IMR-90 (cell line): ENCODE measurements at regions not wholly inside any gene's neighbourhood (a gene's known extent, or its start where the extent isn't known, plus 50 kb on each side); places are given as distances from the start of the nearest gene placed in this dataset.

Source experiments
- ATAC-seq: fragments of 200-7000 bp; cut with Tn5 transposase; 2 replicates; pipeline ENCODE4 v1.9.1; 2020; ENCODE audit warnings: low read depth, mild to moderate bottlenecking, moderate library complexity
- BruUV-seq: library from RNA; stranded (reverse); fragments of 400-500 nt; replicated peaks from 2 replicates; lab custom pipeline; 2021; lab: Mats Ljungman, UMichigan
- CTCF ChIA-PET: fragments of 300-600 bp; formaldehyde crosslinking; extraction: SDS; loops from one replicate; lab custom pipeline; 2021; ENCODE audit warnings: antibody characterized with exemption; lab: Yijun Ruan, JAX
- POLR2A ChIA-PET: fragments of 300-600 bp; sonication (Branson Sonifier 250); formaldehyde crosslinking; loops from one replicate; lab custom pipeline; 2022; ENCODE audit warnings: antibody characterized with exemption; ENCODE audit not compliant: unreplicated experiment; lab: Charles Lee
- DNase-seq: peaks from one replicate; pipeline ENCODE4 v3.0.0; 2013
- H2AFZ ChIP-seq: replicated peaks from 2 replicates; pipeline ENCODE3; 2013; ENCODE audit warnings: low read length, mild to moderate bottlenecking; ENCODE audit not compliant: poor library complexity
- H2AK5ac ChIP-seq: 2 replicates; pipeline ENCODE4 v1.6.1; 2013; ENCODE audit warnings: low read depth, low read length, inconsistent platforms
- H2AK9ac ChIP-seq: replicated peaks from 2 replicates; pipeline ENCODE3; 2013; ENCODE audit warnings: mild to moderate bottlenecking, low read depth, low read length, moderate library complexity; ENCODE audit not compliant: poor library complexity
- H2BK120ac ChIP-seq: 2 replicates; pipeline ENCODE4 v1.6.1; 2013; ENCODE audit warnings: low read depth, low read length, inconsistent platforms
- H2BK15ac ChIP-seq: 3 replicates; pipeline ENCODE4 v1.6.1; 2013; ENCODE audit warnings: low read depth, low read length, inconsistent platforms
- H2BK20ac ChIP-seq: 2 replicates; pipeline ENCODE4 v1.6.1; 2013; ENCODE audit warnings: low read depth, mild to moderate bottlenecking, inconsistent platforms, low read length, moderate library complexity
- H2BK5ac ChIP-seq: 2 replicates; pipeline ENCODE4 v1.6.1; 2013; ENCODE audit warnings: mild to moderate bottlenecking, low read depth, low read length, inconsistent platforms; ENCODE audit not compliant: poor library complexity, severe bottlenecking
- H3K14ac ChIP-seq: replicated peaks from 2 replicates; pipeline ENCODE4 v1.6.1; 2013; ENCODE audit warnings: low read depth, low read length, inconsistent platforms
- H3K18ac ChIP-seq: 2 replicates; pipeline ENCODE4 v1.6.1; 2013; ENCODE audit warnings: low read depth, low read length, control low read depth
- H3K23ac ChIP-seq: 2 replicates; pipeline ENCODE4 v1.6.1; 2013; ENCODE audit warnings: low read depth, low read length, inconsistent platforms
- H3K27ac ChIP-seq: 2 replicates; pipeline ENCODE4 v1.5.1; 2013; ENCODE audit warnings: mild to moderate bottlenecking, control low read depth, low read length; ENCODE audit not compliant: insufficient read depth
- H3K27me3 ChIP-seq: 2 replicates; pipeline ENCODE4 v1.6.1; 2013; ENCODE audit warnings: low read length; ENCODE audit not compliant: control insufficient read depth, insufficient read depth
- H3K36me3 ChIP-seq: 2 replicates; pipeline ENCODE4 v1.6.1; 2013; ENCODE audit warnings: low read length, mixed read lengths; ENCODE audit not compliant: control insufficient read depth, insufficient read depth
- H3K4ac ChIP-seq: 2 replicates; pipeline ENCODE4 v1.6.1; 2013; ENCODE audit warnings: low read depth, low read length, inconsistent platforms
- H3K4me1 ChIP-seq: 2 replicates; pipeline ENCODE4 v1.6.1; 2013; ENCODE audit warnings: low read length, mixed read lengths; ENCODE audit not compliant: control insufficient read depth, insufficient read depth
- H3K4me2 ChIP-seq: 2 replicates; pipeline ENCODE4 v1.6.1; 2013; ENCODE audit warnings: low read depth, mild to moderate bottlenecking, control low read depth, low read length, moderate library complexity
- H3K4me3 ChIP-seq: 2 replicates; pipeline ENCODE4 v1.5.1; 2013; ENCODE audit warnings: low read depth, mild to moderate bottlenecking, control low read depth, low read length, moderate library complexity; ENCODE audit not compliant: insufficient read depth
- H3K56ac ChIP-seq: 2 replicates; pipeline ENCODE4 v1.6.1; 2013; ENCODE audit warnings: low read length, inconsistent platforms; ENCODE audit not compliant: insufficient read depth; ENCODE audit errors: extremely low read depth
- H3K79me1 ChIP-seq, 2 experiments: 2 replicates each; pipeline ENCODE4 v1.6.1; 2013; ENCODE audit warnings: low read length in 2 of 2, inconsistent platforms in 1 of 2, low read depth in 1 of 2
- H3K9ac ChIP-seq: 2 replicates; pipeline ENCODE4 v1.6.1; 2013; ENCODE audit warnings: low read depth, low read length, control low read depth
- H3K9me1 ChIP-seq: 2 replicates; pipeline ENCODE4 v1.6.1; 2013; ENCODE audit warnings: low read length, inconsistent platforms; ENCODE audit not compliant: insufficient read depth
- H3K9me3 ChIP-seq: 2 replicates; pipeline ENCODE4 v1.6.1; 2013; ENCODE audit warnings: low read length; ENCODE audit not compliant: control insufficient read depth, insufficient read depth
- H4K20me1 ChIP-seq: 2 replicates; pipeline ENCODE4 v1.6.1; 2013; ENCODE audit warnings: low read length, inconsistent platforms; ENCODE audit not compliant: insufficient read depth
- H4K5ac ChIP-seq: 2 replicates; pipeline ENCODE4 v1.6.1; 2013; ENCODE audit warnings: mild to moderate bottlenecking, low read depth, low read length, control low read depth
- H4K8ac ChIP-seq, 2 experiments: 2 replicates each; pipeline ENCODE4 v1.6.1; 2013; ENCODE audit warnings: low read depth in 2 of 2, low read length in 2 of 2, control low read depth in 1 of 2, inconsistent platforms in 1 of 2
- H4K91ac ChIP-seq: 2 replicates; pipeline ENCODE4 v1.6.1; 2013; ENCODE audit warnings: low read depth, low read length, inconsistent platforms; ENCODE audit not compliant: insufficient read depth
- BHLHE40 ChIP-seq: fragments of 150-350 bp; IDR thresholded peaks from 2 replicates; pipeline ENCODE4 v1.6.1; 2016; ENCODE audit warnings: mild to moderate bottlenecking, low read depth, low read length
- MAZ ChIP-seq: IDR thresholded peaks from 2 replicates; pipeline ENCODE4 v1.6.1; 2012; ENCODE audit warnings: low read depth, mild to moderate bottlenecking, low read length, improper control_type of control experiment, moderate library complexity, borderline replicate concordance
- RFX5 ChIP-seq: IDR thresholded peaks from 2 replicates; pipeline ENCODE4 v1.8.0; 2012; ENCODE audit warnings: low read depth, mild to moderate bottlenecking, low read length, moderate library complexity
- WGBS, 2 experiments: methylation state at CpG; one replicate each; pipeline versions ENCODE4 v1.1.5 to v1.1.7; 2013; ENCODE audit warnings: missing lambda C conversion rate in 2 of 2; ENCODE audit not compliant: insufficient read length in 1 of 2; ENCODE audit errors: extremely low coverage in 2 of 2; 5-methylcytosine and 5-hydroxymethylcytosine counted together
- dilution Hi-C: fragments of 300-500 bp; cut with HindIII; formaldehyde crosslinking; loops from one replicate; pipeline ENCODE4 v1.14.3; 2018; ENCODE audit warnings: low sequenced_read_pairs; ENCODE audit not compliant: unreplicated experiment
- in situ Hi-C: fragments of 300-500 bp; cut with MboI; formaldehyde crosslinking; loops from 3 replicates; pipeline ENCODE4 v1.14.3; 2019; ENCODE audit warnings: low sequenced_read_pairs, inconsistent platforms, mixed read lengths
- intact Hi-C: fragments of 100-400 bp; cut with micrococcal nuclease; formaldehyde crosslinking; loops from 2 replicates; pipeline ENCODE4 v1.10.0; 2022

DNA sequence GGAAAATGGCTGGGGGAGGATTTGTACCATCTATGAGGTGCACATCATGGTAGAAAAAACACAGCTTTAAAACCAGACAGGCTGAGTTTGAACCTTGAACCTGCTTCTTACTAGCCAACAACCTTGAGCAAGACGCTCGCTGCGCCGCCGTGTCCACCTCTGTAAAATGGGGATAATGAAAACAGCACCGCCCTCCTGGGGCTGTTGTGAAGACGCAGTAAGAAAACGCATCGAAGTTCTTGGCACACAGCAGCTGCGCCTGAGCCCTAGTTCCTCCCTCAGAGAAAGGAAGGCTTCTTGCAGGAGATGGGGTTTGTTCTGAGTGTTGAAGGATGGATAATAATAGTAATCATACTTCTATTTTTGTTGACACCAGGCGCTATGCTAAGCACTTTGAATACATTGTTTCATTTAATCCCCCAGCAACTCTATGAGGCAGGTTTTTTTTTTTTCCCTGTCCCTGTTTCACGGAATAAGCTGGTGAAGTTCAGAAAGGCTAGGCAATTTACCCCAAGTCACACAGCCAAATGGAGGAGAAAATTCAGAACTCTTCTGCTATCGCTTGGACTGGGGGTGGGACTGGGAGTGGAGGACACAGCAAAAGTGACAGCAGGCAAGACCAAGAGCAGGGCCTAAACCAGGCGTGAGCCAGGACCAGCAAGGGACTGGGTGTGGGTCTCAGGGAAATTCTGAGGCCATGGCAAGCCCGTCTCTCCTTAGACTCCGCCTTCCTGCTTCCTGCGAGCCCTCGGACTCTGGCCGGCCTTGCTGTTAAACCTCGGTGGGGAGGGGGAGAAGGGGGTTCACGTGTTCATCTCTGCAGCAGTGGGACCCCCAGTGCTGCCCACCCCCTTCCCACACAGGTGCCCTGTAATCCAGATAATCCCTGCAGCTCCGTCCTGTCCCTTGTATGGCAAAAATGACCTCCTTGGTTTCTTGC, 97.5 kb downstream of the LRRC74A start (continued):
- TF ChIP-seq BHLHE40 = no peak

GRCh38 chr14:76922584-76922983, 96.4 kb downstream of the LRRC74A start:
- POLR2A ChIA-PET = no interaction called here
- Histone ChIP-seq H2BK5ac (peak overlapping the region; percentile 74), H3K9me1 (peaks cover 38% of the 10 kb centered on the region), H3K4me1 (peaks cover 46% of the 10 kb centered on the region), H3K18ac (peak overlapping the region; percentile 81), H3K4me3 (no peak overlapping the region), H4K5ac (peak overlapping the region; percentile 86), H3K27ac (peak overlapping the region; percentile 84), H3K79me1 (peaks cover 0 to 9% of the 10 kb centered on the region in 2 experiments; a peak in 2 of 4 replicates), H2AK5ac (peak overlapping the region; percentile 100), H4K8ac (peak overlapping the region; percentile 88 to 90), H3K4ac (peak overlapping the region; percentile 96), H2AK9ac (peak overlapping the region; percentile 94), H3K9ac (peak overlapping the region; percentile 34), H3K23ac (peak overlapping the region; percentile 15; the same call in 1 of the 2 replicates), H3K9me3 (no peaks in the 10 kb centered on the region), H2BK15ac (peak overlapping the region; percentile 98; the same call in 2 of the 3 replicates), H3K36me3 (no peaks in the 10 kb centered on the region), H3K27me3 (no peaks in the 10 kb centered on the region), H3K56ac (peak overlapping the region; percentile 49; the same call in 1 of the 2 replicates), H2BK120ac (peak overlapping the region; percentile 97), H3K14ac (peak overlapping the region; percentile 86), H4K91ac (peak overlapping the region; percentile 61), H4K20me1 (peaks cover 7% of the 10 kb centered on the region), H2BK20ac (peak overlapping the region; percentile 36), H3K4me2 (peak overlapping the region; percentile 7), H2AFZ (peak overlapping the region; percentile 93)
- in situ Hi-C loops (no loop called here), intact Hi-C loops (no loop called here), dilution Hi-C loops (no loop called here)
- 12% methylated on average over 11 of the region's 12 CpGs; no CpG with 5 or more reads in 1 of the 2 experiments for WGBS, 2 experiments
- CTCF ChIA-PET = interaction anchor here (1.0 kb wide), 1 partner anchor 27 kb away, joined by 3 read pairs; no protein-coding TSS in a partner anchor
- TF ChIP-seq MAZ (peak; percentile 21; the same call in 1 of the 2 replicates), RFX5 (no peak)
- ATAC-seq (no peak), DNase-seq (peak; percentile 50)
- BruUV-seq = no TSS peak
